Astrocyte of the spinal cord (primary cell): ENCODE measurements at regions not wholly inside any gene's neighbourhood (a gene's known extent, or its start where the extent isn't known, plus 50 kb on each side); places are given as distances from the start of the nearest gene placed in this dataset.

Experiments
- DNase-seq: peaks from one replicate; pipeline ENCODE4 v3.0.0; 2011; ENCODE audit warnings: low read depth, low spot score
- H3K4me3 ChIP-seq: 2 replicates; pipeline ENCODE4 v1.5.1; 2011; ENCODE audit warnings: low read depth, mild to moderate bottlenecking, low read length, moderate library complexity
- in situ Hi-C: cut with HindIII; loops from 2 replicates; pipeline ENCODE4 v1.10.0; 2017; ENCODE audit warnings: low sequenced_read_pairs
- TF ChIP-seq, protein P1 (sequence below): IDR thresholded peaks from 2 replicates; pipeline ENCODE4 v1.5.1; 2012; ENCODE audit warnings: low read depth, mild to moderate bottlenecking, low read length, inconsistent platforms

DNA sequence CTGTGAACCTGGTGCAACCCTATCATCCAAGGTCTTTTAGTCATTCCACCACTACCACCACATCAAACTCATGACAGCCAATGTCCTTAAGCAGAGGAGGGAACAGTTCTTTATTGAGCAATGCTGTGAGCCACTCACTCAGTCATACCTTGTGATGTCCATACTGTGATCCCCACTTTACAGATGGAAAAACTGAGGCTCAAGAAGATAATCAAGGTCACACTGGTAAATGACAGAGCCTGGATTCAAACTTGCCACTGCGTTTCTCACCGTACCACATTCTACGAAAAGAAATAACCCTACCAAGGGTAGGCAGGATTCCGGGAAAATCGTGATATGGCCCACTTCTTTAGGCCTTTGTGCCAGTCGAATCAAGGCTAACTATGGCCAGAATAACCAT lies 172.6 kb downstream of the CCT6B start:
- DNase-seq: no peak
- H3K4me3 ChIP-seq: no peak overlapping the region
- TF ChIP-seq, protein P1, sequence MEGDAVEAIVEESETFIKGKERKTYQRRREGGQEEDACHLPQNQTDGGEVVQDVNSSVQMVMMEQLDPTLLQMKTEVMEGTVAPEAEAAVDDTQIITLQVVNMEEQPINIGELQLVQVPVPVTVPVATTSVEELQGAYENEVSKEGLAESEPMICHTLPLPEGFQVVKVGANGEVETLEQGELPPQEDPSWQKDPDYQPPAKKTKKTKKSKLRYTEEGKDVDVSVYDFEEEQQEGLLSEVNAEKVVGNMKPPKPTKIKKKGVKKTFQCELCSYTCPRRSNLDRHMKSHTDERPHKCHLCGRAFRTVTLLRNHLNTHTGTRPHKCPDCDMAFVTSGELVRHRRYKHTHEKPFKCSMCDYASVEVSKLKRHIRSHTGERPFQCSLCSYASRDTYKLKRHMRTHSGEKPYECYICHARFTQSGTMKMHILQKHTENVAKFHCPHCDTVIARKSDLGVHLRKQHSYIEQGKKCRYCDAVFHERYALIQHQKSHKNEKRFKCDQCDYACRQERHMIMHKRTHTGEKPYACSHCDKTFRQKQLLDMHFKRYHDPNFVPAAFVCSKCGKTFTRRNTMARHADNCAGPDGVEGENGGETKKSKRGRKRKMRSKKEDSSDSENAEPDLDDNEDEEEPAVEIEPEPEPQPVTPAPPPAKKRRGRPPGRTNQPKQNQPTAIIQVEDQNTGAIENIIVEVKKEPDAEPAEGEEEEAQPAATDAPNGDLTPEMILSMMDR: no peak
- in situ Hi-C loops: no loop called here

DNA sequence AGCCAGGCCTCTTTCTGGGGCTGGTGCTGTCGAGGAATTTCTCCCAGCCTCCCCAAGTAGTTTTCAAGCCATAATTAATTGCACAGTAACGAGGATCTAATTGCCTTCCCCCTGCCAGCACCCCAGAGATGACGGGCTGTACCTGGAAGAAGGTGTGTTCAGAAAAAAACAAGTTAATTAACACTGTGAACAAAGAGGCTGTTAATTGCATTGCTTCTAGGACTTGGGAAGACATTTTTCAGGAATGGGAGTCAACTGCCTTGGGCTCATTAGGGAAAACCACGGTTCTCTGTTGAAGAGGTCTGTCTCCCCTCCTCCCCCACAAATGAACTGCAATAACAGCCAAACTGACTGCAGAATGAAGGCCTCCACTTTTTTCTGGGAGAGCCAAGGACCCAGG lies 176.7 kb downstream of the CCT6B start:
- in situ Hi-C loops: no loop called here
- TF ChIP-seq, protein P1: no peak
- no peak for DNase-seq
- no peak overlapping the region for H3K4me3 ChIP-seq

DNA sequence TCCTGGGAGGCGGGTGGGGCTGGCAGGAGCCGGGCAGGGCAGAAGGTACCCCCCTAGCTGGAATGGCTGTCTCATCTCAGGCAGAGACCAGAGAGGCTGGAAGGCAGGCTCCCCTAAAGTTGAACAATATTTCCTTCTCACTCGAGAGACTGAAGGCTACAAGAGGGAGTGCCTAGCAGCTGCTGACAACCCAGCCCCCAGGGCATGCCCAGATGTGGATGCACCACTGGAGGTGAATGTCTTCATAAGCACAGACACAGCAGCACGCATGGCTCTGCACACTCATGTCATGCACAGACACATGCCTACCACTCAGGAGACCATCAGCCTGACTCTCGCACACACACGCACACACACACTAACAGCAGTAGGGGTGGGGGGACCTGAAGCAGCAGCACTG lies 179.0 kb downstream of the CCT6B start:
- DNase-seq: no peak
- no peak overlapping the region for H3K4me3 ChIP-seq
- TF ChIP-seq, protein P1: no peak
- in situ Hi-C loops: no loop called here

DNA sequence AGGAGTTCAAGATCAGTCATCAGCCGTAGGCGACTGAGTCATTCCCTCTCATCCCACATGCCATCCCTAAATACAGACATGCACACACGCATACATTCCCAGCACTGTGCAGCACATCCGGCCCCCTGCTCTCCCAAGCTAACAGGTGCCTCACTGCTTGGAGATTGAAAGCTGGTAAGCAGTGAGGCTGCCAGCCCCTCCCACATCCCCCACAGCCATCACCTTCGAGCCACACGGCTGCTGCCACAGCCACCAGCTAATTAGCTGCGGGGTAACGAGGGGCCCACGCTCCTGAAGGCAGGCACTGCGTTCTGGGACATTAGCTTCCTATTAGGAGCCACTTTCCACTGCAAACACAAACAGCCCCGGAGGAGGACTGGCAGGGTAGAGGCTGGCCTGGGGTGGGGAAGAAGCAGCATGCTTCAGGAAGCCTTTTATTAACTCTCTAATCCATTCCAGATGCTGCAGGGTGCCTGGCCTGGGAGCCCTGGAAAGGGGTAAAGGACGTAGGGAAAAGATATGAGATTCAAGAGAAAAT lies 179.6 kb downstream of the CCT6B start:
- in situ Hi-C loops: no loop called here
- no peak for DNase-seq
- TF ChIP-seq, protein P1: no peak
- H3K4me3 ChIP-seq: no peak overlapping the region

DNA sequence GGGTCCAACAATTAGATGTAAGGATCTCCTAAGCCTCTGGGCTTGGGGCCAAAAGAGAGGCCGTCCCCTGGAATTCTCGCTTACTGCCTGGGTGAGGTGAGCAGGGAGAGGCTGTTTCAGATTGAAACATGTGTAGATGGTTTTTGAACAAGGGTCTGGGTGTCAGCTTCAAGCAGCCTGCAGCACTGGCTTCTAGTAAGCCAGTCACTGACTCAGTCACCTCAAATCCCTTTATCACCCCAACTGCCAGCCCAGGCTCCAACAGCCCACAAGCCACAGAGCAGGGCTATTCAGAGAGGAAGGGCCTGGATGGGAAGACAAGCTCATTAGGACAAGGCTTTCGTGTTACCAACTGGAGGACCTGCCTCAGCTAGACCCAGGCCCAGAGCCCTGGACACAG lies 180.2 kb downstream of the CCT6B start:
- in situ Hi-C loops: no loop called here

DNA sequence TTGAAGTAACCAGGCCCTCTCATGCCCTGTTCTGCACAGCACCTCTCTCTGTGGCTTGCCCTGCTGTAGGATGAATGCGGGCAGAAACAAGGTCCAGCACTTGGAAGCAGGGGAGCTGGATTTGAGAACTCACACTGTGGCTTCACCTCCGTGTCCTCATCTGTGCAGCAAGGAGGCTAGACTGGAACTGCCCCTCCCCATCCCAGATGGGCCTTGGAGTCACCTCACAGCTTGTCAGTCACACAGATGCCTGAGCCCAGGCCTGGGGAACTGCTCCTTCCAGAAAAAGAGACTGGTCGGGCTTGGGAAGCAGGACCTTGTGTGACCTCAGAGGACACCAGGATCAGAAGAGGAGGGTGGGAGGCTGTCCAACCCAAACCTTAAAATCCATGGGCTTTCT lies 180.8 kb downstream of the CCT6B start:
- DNase-seq: no peak
- in situ Hi-C loops: no loop called here
- TF ChIP-seq, protein P1: no peak
- no peak overlapping the region for H3K4me3 ChIP-seq

More for the DNA sequence above, 180.2 kb downstream of the CCT6B start:
- TF ChIP-seq, protein P1: no peak
- no peak for DNase-seq
- no peak overlapping the region for H3K4me3 ChIP-seq
